GM18507 (cell line): ENCODE measurements at regions not wholly inside any gene's neighbourhood (a gene's known extent, or its start where the extent isn't known, plus 50 kb on each side); places are given as distances from the start of the nearest gene placed in this dataset.

ENCODE experiments used
- DNase-seq: peaks from one replicate; pipeline ENCODE4 v3.0.0; 2011; ENCODE audit warnings: low read depth; ENCODE audit not compliant: insufficient read length; ENCODE audit errors: extremely low spot score
- FAIRE-seq: peaks from 2 replicates; lab custom pipeline; 2011; peaks lifted over from hg19 to GRCh38; lab: Jason Lieb, UNC

- DNase-seq (no peak), FAIRE-seq (no peak)
Observed at GRCh38 chr3:99400352-99400751, 238.0 kb upstream of the COL8A1 start.

DNA sequence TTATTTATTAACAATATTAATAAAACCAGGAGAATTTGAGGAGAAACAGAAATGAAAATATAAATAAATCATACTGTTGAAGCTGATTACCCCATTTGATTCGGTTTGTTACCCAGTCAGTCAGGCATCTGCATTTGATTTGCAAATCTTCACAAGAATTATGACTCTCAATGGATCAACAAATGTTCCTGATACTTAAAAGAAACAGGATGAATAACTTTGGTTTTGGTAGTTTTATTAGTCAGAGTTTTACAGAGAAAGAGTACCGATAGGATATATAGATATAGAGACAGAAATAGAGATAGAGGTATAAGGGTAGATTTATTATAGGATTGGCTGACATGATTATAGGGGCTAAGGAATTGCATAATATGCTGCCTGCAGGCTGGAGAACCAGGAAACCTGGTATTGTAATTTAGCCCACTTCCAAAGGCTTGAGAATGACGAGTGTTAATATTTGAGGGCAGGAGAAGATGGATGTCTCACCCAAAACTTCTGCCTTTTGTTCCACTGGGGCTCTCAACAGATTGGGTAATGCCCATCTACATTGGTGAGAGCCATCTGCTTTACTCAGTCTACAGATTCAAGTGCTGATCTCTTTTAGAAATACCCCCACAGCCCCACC lies 241.6 kb upstream of the COL8A1 start:
- no peak for DNase-seq
- no peak for FAIRE-seq

GRCh38 chr3:99394831-99395778 lies 243.3 kb upstream of the COL8A1 start:
- DNase-seq (no peak), FAIRE-seq (no peak)

- no peak for DNase-seq
- FAIRE-seq, result no peak
Observed at GRCh38 chr3:99393961-99394360, 244.4 kb upstream of the COL8A1 start.

DNA sequence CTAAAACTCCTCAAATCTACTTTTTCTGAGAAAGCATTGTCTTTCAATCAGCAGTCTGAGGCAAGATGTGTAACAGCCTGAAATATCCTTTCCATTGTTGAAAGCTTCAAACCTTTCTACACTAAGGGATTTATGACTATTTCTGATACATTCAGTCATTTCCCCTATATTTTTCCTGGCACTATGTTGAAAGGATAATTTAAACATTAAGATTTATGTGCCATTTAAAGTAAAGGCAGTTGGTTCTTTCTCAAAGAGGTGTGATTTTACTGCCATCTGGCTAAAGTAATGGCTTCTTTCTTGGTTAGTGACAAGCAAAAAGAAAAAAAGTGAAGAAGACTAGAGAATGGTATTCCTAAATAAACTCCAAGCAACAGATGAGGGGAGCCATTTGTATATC lies 249.6 kb upstream of the COL8A1 start:
- DNase-seq (no peak), FAIRE-seq (no peak)

- DNase-seq, result no peak
- no peak for FAIRE-seq
Observed at GRCh38 chr3:99384596-99384995, 253.8 kb upstream of the COL8A1 start.

- FAIRE-seq, result no peak
Observed at GRCh38 chr3:99376926-99377325, 261.5 kb upstream of the COL8A1 start.

GRCh38 chr3:99373846-99374210 lies 264.6 kb upstream of the COL8A1 start:
- FAIRE-seq, result no peak
- DNase-seq, result no peak

More at GRCh38 chr3:99376926-99377325, 261.5 kb upstream of the COL8A1 start:
- DNase-seq, result no peak

GRCh38 chr3:99373088-99373845 lies 265.1 kb upstream of the COL8A1 start:
- FAIRE-seq (no peak), DNase-seq (no peak)

DNA sequence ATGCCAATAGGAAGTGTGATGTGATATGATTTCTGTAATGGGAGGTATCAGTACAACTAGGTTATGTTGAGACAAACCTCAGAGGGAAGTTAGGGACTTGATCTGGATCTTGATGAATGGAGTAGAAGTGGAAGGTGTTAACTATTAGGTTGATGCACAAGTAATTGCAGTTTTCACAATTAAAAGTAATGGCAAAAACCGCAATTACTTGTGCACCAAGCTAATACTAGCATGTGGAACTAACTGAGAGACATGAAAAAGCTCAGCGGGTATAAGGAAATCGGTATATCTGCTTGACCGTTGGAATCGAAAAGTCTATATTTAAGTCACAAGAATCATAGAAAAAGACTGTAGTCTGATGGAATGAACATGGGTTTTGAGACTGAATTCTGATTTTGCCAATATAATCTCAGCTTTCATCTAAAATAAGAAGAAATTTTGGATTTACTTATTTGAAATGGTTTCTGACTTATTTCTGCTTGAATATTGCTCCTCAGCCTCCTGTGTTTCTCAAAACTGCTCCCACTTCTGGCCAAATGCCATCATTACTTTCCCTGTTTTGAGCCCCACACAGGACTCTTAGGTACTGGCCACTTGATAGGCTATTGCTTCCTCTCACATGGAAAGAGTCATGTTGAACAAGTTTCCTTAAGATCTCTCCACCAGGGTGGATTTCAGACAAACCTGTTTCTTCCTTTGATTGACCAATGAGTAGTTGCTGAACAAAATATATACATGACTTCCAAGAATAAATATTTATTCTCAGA lies 271.5 kb upstream of the COL8A1 start:
- no peak for DNase-seq
- FAIRE-seq, result peak; percentile 54

GRCh38 chr3:99365979-99366378 lies 272.4 kb upstream of the COL8A1 start:
- DNase-seq (no peak), FAIRE-seq (no peak)

DNA sequence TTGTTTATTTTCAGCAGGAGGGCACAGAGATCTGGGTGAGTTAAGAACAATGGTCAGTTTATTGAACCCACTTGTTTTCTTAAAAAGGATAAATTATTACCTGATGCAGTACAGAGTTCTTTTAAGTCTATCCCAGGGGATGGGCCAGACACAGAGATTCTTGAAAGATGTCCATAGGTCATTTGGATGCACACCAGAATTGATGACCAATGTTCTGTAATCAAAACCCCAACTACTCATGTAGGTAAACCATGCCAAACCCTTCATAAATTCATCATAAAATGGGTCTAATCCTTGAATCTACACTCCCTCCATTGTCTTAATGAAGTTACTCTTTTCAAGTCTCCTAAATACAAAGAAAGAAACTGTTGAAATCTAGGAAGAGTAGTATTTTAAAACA lies 273.0 kb upstream of the COL8A1 start:
- FAIRE-seq, result no peak
- DNase-seq, result no peak

- DNase-seq, result no peak
- FAIRE-seq, result no peak
Observed at GRCh38 chr3:99357131-99357530, 281.3 kb upstream of the COL8A1 start.

GRCh38 chr3:99356696-99357095 lies 281.7 kb upstream of the COL8A1 start:
- DNase-seq, result no peak

DNA sequence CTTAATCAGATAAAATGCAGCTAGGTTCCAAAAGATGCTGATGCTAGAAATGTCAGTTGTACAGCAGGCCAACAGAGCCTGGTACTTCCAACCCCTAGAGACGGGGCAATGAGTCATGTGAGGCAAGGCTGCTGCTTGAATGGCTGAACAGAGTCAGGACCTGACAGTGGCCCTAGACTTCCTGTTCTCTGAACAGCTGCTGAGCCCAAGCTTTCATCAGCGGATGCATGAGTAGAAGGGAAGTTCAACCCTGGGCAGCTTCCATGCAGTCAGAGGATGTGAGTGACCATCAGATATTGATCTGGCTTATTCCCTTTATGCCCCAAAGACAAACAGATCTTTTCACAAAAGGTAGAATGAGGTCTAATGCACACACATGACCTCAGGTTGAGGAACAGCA lies 282.9 kb upstream of the COL8A1 start:
- DNase-seq (no peak), FAIRE-seq (no peak)

More at GRCh38 chr3:99356696-99357095, 281.7 kb upstream of the COL8A1 start:
- no peak for FAIRE-seq

- FAIRE-seq (no peak), DNase-seq (no peak)
Observed at GRCh38 chr3:99352811-99353210, 285.6 kb upstream of the COL8A1 start.

DNA sequence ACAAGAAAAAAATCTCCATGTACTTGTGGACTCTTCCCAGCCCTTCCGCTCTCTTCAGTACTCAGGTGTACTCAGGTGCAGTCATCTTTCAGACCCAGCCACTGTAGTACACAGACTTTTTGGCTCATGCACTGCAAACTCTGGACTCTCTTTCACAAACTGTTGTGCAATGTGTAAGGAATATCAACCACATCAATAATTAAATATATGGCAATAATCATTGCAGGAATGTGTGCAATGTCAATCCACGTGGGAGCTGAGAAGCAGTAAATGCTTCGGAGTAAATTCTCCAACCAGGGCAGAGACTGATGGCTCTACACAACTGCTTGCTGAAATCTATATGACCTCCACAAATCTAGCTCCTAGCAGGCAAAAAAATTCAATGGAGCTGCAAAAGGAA lies 287.3 kb upstream of the COL8A1 start:
- no peak for DNase-seq
- FAIRE-seq, result no peak

GRCh38 chr3:99348451-99348850 lies 289.9 kb upstream of the COL8A1 start:
- FAIRE-seq (no peak), DNase-seq (no peak)

- FAIRE-seq (no peak), DNase-seq (no peak)
Observed at GRCh38 chr3:99344216-99344615, 294.2 kb upstream of the COL8A1 start.

GRCh38 chr3:99342383-99342782 lies 296.0 kb upstream of the COL8A1 start:
- FAIRE-seq (no peak), DNase-seq (no peak)
